Ishikawa (cell line): ENCODE measurements at regions not wholly inside any gene's neighbourhood (a gene's known extent, or its start where the extent isn't known, plus 50 kb on each side); places are given as distances from the start of the nearest gene placed in this dataset.

Experiments
- CEBPB ChIP-seq: IDR thresholded peaks from 2 replicates; pipeline ENCODE4 v1.6.1; 2012
- CREB1 ChIP-seq: IDR thresholded peaks from 2 replicates; pipeline ENCODE4 v1.6.1; 2012; ENCODE audit warnings: low read depth
- EP300 ChIP-seq: IDR thresholded peaks from 2 replicates; pipeline ENCODE4 v1.6.1; 2012; ENCODE audit warnings: borderline replicate concordance
- FOXM1 ChIP-seq: IDR thresholded peaks from 2 replicates; pipeline ENCODE4 v1.6.1; 2012; ENCODE audit warnings: low read depth, borderline replicate concordance
- MAX ChIP-seq: IDR thresholded peaks from 2 replicates; pipeline ENCODE4 v1.6.1; 2012
- NFIC ChIP-seq: IDR thresholded peaks from 2 replicates; pipeline ENCODE4 v1.6.1; 2012
- RAD21 ChIP-seq: IDR thresholded peaks from 2 replicates; pipeline ENCODE4 v1.6.1; 2012; ENCODE audit warnings: low read depth
- TAF1 ChIP-seq: IDR thresholded peaks from 2 replicates; pipeline ENCODE4 v1.6.1; 2012; ENCODE audit warnings: low read depth, mild to moderate bottlenecking
- TCF12 ChIP-seq: IDR thresholded peaks from 2 replicates; pipeline ENCODE4 v1.6.1; 2012; ENCODE audit warnings: low read depth
- TEAD4 ChIP-seq: IDR thresholded peaks from 2 replicates; pipeline ENCODE4 v1.6.1; 2012
- YY1 ChIP-seq: IDR thresholded peaks from 2 replicates; pipeline ENCODE4 v1.6.1; 2012; ENCODE audit warnings: low read depth
- ZBTB7A ChIP-seq: IDR thresholded peaks from 2 replicates; pipeline ENCODE4 v1.6.1; 2012; ENCODE audit warnings: low read depth
- TF ChIP-seq, protein P1 (sequence below): IDR thresholded peaks from 2 replicates; pipeline ENCODE4 v1.6.1; 2012; ENCODE audit warnings: low read depth, mild to moderate bottlenecking

DNA sequence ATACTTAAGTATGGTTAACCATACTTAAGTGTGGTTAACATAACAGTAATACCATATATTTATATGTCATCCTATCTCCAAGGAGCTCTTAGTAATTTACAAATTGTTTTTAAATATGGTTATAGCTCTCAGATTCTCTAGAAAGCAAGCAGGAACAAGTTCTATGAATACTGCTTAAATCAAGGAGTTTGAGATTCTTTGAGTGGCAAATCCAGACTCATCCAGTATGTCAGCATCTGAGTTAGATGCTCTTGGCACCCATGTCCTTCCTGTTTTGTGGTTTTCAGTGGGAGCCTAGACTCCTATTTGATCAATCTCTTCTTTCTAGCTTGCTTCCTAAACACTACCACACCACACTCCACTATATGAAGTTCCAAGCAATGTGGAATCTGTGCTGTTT, 114.7 kb upstream of the GDNF start:
- TF ChIP-seq ZBTB7A (no peak), YY1 (no peak), MAX (no peak), NFIC (no peak), FOXM1 (no peak), CREB1 (no peak), RAD21 (no peak), CEBPB (no peak), TEAD4 (no peak), TCF12 (no peak), TAF1 (no peak), EP300 (no peak)
- TF ChIP-seq, protein P1, sequence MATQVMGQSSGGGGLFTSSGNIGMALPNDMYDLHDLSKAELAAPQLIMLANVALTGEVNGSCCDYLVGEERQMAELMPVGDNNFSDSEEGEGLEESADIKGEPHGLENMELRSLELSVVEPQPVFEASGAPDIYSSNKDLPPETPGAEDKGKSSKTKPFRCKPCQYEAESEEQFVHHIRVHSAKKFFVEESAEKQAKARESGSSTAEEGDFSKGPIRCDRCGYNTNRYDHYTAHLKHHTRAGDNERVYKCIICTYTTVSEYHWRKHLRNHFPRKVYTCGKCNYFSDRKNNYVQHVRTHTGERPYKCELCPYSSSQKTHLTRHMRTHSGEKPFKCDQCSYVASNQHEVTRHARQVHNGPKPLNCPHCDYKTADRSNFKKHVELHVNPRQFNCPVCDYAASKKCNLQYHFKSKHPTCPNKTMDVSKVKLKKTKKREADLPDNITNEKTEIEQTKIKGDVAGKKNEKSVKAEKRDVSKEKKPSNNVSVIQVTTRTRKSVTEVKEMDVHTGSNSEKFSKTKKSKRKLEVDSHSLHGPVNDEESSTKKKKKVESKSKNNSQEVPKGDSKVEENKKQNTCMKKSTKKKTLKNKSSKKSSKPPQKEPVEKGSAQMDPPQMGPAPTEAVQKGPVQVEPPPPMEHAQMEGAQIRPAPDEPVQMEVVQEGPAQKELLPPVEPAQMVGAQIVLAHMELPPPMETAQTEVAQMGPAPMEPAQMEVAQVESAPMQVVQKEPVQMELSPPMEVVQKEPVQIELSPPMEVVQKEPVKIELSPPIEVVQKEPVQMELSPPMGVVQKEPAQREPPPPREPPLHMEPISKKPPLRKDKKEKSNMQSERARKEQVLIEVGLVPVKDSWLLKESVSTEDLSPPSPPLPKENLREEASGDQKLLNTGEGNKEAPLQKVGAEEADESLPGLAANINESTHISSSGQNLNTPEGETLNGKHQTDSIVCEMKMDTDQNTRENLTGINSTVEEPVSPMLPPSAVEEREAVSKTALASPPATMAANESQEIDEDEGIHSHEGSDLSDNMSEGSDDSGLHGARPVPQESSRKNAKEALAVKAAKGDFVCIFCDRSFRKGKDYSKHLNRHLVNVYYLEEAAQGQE: no peak
